H54 (cell line): ENCODE measurements at regions not wholly inside any gene's neighbourhood (a gene's known extent, or its start where the extent isn't known, plus 50 kb on each side); places are given as distances from the start of the nearest gene placed in this dataset.

Source experiments
- DNase-seq: peaks from one replicate; pipeline ENCODE4 v3.0.0; 2011; ENCODE audit warnings: low spot score, mixed read lengths; ENCODE audit not compliant: insufficient read length
- FAIRE-seq: peaks from 3 replicates; lab custom pipeline; 2011; peaks lifted over from hg19 to GRCh38; lab: Jason Lieb, UNC
- POLR2A ChIP-seq: IDR thresholded peaks from 2 replicates; pipeline ENCODE4 v1.6.1; 2011; ENCODE audit warnings: low read depth, mild to moderate bottlenecking, low read length

DNA sequence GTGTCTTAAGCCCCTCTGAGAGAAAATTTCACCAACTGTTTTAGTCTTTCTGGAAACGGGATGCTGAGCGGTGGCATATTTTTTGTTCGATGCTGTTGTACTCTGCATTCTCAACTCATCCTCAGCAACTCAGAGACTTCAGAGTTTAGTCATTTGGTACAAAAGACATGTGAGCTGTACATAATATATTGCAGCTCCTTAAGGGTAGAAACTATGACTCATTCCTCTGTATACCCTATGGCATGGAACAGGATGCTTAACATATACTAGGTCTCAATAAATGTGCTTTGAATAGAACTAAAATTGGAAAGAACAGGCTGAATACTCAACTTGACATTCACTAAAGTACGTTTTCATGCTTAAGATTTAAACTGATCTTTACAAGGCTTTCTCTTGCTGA is 130.5 kb upstream of the SLITRK2 start:
- TF ChIP-seq POLR2A, result no peak
- FAIRE-seq (no peak), DNase-seq (no peak)

DNA sequence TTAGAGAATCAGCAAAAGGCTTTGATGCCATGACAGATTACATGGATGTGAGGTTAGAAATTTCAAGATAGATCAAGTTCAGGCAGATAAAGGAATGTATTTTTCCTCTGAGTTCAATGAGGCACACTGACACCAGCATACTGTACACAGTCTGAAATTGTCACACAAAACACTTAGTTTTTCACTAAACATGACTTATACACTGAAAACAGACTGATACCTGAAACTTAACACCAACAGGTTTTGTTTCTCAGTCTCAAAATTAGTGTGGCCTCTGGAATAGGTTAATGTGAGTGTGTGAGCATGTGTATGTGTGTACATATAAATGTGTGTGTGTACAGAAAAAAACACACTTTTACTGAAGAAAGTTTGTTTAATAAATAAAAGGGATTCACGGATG is 129.9 kb upstream of the SLITRK2 start:
- FAIRE-seq, result no peak
- DNase-seq, result no peak
- TF ChIP-seq POLR2A, result no peak

DNA sequence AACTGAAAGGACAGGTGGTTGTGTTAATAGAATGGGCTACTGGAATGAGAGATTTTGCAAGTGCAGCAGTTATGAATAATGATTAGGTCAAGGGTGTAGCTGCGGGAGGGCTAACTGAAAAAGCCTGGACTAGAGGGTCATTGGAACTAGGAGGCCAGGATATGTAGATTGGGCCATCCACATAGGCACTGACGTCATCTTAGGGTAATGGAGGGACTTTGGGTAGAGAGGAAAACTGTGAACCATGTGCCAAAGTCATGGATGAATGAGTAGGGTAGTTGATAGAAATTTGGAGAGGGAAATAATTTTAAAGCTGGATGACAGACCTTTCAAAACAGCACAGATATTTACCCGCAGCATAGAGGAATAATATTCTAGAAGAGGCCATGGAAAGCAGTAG is 123.6 kb upstream of the SLITRK2 start:
- DNase-seq (no peak), FAIRE-seq (no peak)
- TF ChIP-seq POLR2A, result no peak

DNA sequence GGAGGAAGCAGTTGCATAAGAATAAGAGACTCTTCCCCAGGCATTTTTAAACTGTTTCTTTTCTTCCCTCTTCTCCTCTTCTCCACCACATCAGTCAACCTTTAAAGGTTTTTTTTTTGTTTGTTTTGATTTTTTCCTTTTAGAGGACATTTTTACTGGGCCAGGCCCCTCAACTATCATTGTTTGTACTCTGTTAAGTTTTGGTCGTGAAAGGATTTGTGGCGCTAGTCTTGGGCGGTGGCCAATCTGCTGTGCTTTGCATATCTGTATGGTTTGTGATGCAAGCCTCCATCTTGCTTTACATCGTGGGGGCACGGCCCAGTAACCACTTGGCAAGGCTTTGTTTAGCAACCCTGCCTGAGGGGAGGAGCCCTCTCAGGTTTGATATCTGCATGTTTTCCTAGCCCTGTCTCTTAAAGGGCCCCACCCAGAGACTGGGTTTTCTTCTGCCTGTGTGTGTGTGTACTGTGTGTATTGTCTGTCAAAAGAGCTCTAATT is 101.9 kb upstream of the SLITRK2 start:
- DNase-seq (no peak), FAIRE-seq (no peak)
- TF ChIP-seq POLR2A, result no peak

DNA sequence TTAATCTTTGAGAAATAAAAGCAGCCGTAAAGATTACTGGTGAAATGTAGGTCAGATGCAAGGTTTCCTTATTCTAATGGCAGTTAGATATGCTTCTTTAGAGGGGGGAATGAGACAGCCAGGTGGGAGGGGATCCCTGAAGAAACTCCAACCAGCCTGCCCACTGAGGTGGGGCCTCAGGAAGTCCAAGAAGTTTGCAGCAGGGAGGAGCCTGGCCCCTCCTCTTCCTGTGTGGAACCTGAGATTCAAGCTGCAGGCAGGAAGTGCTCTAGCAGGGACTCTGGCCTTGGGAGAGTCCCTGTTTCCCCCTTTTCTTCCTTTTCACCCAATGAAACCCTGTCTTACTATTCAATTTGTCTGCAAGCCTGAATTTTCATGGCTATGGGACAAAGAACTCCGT is 101.4 kb upstream of the SLITRK2 start:
- FAIRE-seq (no peak), DNase-seq (no peak)
- TF ChIP-seq POLR2A, result no peak

DNA sequence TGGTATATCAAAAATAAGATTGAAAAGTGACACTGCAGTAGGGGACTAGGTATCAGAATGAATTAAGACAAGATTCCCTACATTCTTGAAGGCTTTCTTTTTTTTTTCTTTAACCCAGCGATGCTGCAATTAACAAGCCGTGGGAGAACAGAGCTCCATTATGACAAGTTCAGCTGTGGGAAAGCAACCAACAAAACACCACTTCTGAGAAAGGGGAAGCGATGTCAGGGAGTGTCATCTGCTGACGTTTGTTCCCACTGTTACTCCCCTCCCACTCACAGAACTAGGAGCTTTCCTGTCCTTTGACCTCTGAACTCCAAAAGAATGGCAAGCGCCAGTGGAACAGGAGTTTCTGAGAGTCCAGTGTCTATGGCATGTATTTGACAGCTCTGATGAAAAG is 90.2 kb upstream of the SLITRK2 start:
- no peak for TF ChIP-seq POLR2A
- FAIRE-seq (no peak), DNase-seq (no peak)

DNA sequence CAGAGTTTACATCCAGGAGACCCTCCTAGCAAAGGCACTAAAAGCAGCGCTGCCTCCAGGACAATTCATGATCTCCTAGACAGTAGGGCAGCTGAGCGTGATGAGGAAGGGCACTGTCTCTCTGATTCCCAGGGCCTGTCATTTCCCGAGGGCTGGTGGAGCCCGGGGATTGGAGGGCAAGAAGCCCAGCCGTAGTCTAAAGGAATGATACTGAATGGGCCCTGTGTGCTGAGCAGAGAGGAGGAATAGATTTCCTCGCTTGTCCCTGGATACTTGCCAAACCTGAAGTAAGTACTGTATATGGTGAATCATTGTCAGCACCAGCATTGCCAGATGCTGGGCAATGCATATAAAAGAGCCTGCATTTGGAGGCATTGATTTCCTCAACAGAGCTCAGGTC is 88.0 kb upstream of the SLITRK2 start:
- DNase-seq, result no peak
- FAIRE-seq, result no peak
- TF ChIP-seq POLR2A, result no peak

DNA sequence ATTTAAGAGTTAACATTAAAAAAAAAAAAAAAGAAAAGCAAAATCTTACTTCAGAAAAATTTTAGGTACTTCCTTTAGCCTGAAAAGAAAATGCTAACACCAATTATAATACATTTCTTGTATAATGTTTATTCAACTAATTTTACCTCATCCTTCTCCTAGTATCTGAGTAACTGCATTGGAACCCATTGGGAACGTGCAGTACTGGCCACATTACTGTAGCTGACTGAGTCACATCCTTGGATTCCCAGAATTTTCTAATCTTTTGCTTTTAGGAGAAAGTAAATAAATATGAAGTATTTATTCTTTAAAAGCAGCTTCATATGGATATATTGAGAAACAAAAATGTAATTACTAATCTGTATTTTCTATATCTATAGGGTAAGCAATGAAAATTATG is 82.6 kb upstream of the SLITRK2 start:
- no peak for DNase-seq
- TF ChIP-seq POLR2A, result no peak
- FAIRE-seq, result no peak

DNA sequence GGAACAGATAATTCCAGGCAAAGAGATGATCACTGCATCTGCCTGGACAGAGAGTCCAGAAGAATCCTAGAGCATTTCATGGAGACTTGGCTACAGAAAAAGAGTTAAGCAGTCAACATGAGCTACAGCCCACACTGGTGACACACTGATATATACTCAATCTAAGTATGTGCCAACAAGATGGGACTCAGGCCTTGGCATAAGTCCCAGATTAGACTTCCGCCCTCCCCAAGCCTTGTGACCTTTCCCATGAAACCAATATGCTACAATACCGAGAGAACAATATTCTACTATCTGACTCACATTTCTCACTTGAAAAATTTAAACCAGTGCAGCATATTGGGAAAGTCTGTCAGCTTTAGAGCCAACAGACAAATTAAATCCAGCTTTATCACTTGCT is 65.7 kb upstream of the SLITRK2 start:
- TF ChIP-seq POLR2A, result no peak
- FAIRE-seq, result no peak
- no peak for DNase-seq
